Neural progenitor cell (in vitro differentiated cells): ENCODE measurements at regions not wholly inside any gene's neighbourhood (a gene's known extent, or its start where the extent isn't known, plus 50 kb on each side); places are given as distances from the start of the nearest gene placed in this dataset.

Source experiments
- DNase-seq: peaks from one replicate; pipeline ENCODE4 v3.0.0-alpha.2; 2016; ENCODE audit warnings: low spot score
- H2AFZ ChIP-seq: fragments of 200-600 bp; sonication (generic); replicated peaks from 2 replicates; pipeline ENCODE4 v1.6.1; 2016; ENCODE audit warnings: antibody characterized with exemption
- H3F3A ChIP-seq: fragments of 200-600 bp; sonication (generic); 2 replicates; pipeline ENCODE4 v1.6.1; 2016; ENCODE audit warnings: antibody characterized with exemption, low read depth
- H3K27ac ChIP-seq: fragments of 200-600 bp; sonication (generic); 2 replicates; pipeline ENCODE4 v1.5.1; 2016; ENCODE audit warnings: mild to moderate bottlenecking
- H3K27me3 ChIP-seq: fragments of 200-600 bp; sonication (generic); 2 replicates; pipeline ENCODE4 v1.6.1; 2016; ENCODE audit warnings: mild to moderate bottlenecking, moderate library complexity
- H3K36me3 ChIP-seq: fragments of 200-600 bp; sonication (generic); 2 replicates; pipeline ENCODE4 v1.5.1; 2016
- H3K4me1 ChIP-seq: fragments of 200-600 bp; sonication (generic); 2 replicates; pipeline ENCODE4 v1.6.1; 2016; ENCODE audit warnings: mixed run types
- H3K4me2 ChIP-seq: fragments of 200-600 bp; sonication (generic); 2 replicates; pipeline ENCODE4 v1.6.1; 2016
- H3K4me3 ChIP-seq: fragments of 200-600 bp; sonication (generic); 2 replicates; pipeline ENCODE4 v1.5.1; 2016
- H3K79me2 ChIP-seq: fragments of 200-600 bp; sonication (generic); 2 replicates; pipeline ENCODE4 v1.6.1; 2016; ENCODE audit warnings: low read depth
- H3K9ac ChIP-seq: fragments of 200-600 bp; sonication (generic); 2 replicates; pipeline ENCODE4 v1.6.1; 2016
- H3K9me3 ChIP-seq: fragments of 200-600 bp; sonication (generic); 2 replicates; pipeline ENCODE4 v1.5.1; 2016; ENCODE audit warnings: low read depth
- H4K20me1 ChIP-seq: fragments of 200-600 bp; sonication (generic); 2 replicates; pipeline ENCODE4 v1.6.1; 2016; ENCODE audit warnings: low read depth
- H3K27ac Mint-ChIP-seq: 3 replicates; pipeline ENCODE4 v1.8.0; 2021; ENCODE audit warnings: mixed read lengths
- H3K27me3 Mint-ChIP-seq: 2 replicates; pipeline ENCODE4 v1.8.0; 2022; ENCODE audit warnings: low read depth, mild to moderate bottlenecking, inconsistent platforms, moderate library complexity, mixed read lengths; ENCODE audit not compliant: insufficient read depth
- H3K36me3 Mint-ChIP-seq: 3 replicates; pipeline ENCODE4 v1.8.0; 2021; ENCODE audit warnings: mixed read lengths
- H3K4me1 Mint-ChIP-seq: 3 replicates; pipeline ENCODE4 v1.8.0; 2021; ENCODE audit warnings: mixed read lengths
- H3K4me3 Mint-ChIP-seq: 3 replicates; pipeline ENCODE4 v1.8.0; 2021; ENCODE audit warnings: mild to moderate bottlenecking, moderate library complexity, mixed read lengths
- H3K9me3 Mint-ChIP-seq: 3 replicates; pipeline ENCODE4 v1.8.0; 2020; ENCODE audit warnings: mixed read lengths
- EZH2 ChIP-seq: fragments of 200-600 bp; sonication (generic); IDR thresholded peaks from 2 replicates; pipeline ENCODE4 v1.6.1; 2017; ENCODE audit warnings: antibody characterized with exemption, mild to moderate bottlenecking, moderate library complexity
- EZH2phosphoT487 ChIP-seq: fragments of 200-600 bp; sonication (generic); IDR thresholded peaks from 2 replicates; pipeline ENCODE4 v1.6.1; 2017; ENCODE audit warnings: antibody characterized with exemption
- TF ChIP-seq, protein P1 (sequence below): fragments of 200-600 bp; sonication (generic); IDR thresholded peaks from 2 replicates; pipeline ENCODE4 v1.5.1; 2017; ENCODE audit warnings: antibody characterized with exemption, mild to moderate bottlenecking

DNA sequence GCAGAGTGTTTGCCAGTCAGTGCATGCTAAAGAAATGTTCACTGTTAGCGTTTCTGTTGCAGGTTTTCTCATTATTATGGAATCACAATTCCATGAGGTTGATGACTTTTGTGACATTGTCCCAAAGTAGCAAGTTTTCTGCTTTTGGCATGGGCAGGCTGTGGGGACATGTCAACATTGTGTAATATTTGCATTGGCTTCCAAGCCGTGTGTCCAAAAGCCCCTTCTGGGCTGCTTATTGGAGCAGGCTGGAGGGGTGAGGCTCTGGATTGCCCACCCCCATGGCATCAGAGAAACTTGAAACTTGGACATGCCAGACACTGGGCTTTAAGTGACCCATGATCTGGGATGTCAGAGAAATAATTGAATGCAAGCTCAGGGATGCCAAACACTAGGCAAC is 90.7 kb downstream of the RTL9 start:
- Histone ChIP-seq H3K79me2 (no peaks in the 10 kb centered on the region), H3K9ac (no peak overlapping the region), H3F3A (no peaks in the 10 kb centered on the region), H3K27me3 (no peaks in the 10 kb centered on the region), H3K4me1 (peaks cover 6% of the 10 kb centered on the region), H3K27ac (no peak overlapping the region), H2AFZ (no peak overlapping the region), H3K36me3 (no peaks in the 10 kb centered on the region), H3K4me3 (no peak overlapping the region), H3K9me3 (no peaks in the 10 kb centered on the region), H3K4me2 (no peak overlapping the region), H4K20me1 (no peaks in the 10 kb centered on the region)
- Mint-ChIP-seq H3K4me3 (no peak overlapping the region), H3K27ac (no peak overlapping the region), H3K4me1 (peaks cover 39% of the 10 kb centered on the region), H3K9me3 (peaks cover 7% of the 10 kb centered on the region), H3K27me3 (peaks cover 6% of the 10 kb centered on the region), H3K36me3 (no peaks in the 10 kb centered on the region)
- no peak for DNase-seq
- TF ChIP-seq EZH2phosphoT487: no peak
- TF ChIP-seq, protein P1, sequence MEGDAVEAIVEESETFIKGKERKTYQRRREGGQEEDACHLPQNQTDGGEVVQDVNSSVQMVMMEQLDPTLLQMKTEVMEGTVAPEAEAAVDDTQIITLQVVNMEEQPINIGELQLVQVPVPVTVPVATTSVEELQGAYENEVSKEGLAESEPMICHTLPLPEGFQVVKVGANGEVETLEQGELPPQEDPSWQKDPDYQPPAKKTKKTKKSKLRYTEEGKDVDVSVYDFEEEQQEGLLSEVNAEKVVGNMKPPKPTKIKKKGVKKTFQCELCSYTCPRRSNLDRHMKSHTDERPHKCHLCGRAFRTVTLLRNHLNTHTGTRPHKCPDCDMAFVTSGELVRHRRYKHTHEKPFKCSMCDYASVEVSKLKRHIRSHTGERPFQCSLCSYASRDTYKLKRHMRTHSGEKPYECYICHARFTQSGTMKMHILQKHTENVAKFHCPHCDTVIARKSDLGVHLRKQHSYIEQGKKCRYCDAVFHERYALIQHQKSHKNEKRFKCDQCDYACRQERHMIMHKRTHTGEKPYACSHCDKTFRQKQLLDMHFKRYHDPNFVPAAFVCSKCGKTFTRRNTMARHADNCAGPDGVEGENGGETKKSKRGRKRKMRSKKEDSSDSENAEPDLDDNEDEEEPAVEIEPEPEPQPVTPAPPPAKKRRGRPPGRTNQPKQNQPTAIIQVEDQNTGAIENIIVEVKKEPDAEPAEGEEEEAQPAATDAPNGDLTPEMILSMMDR: no peak

DNA sequence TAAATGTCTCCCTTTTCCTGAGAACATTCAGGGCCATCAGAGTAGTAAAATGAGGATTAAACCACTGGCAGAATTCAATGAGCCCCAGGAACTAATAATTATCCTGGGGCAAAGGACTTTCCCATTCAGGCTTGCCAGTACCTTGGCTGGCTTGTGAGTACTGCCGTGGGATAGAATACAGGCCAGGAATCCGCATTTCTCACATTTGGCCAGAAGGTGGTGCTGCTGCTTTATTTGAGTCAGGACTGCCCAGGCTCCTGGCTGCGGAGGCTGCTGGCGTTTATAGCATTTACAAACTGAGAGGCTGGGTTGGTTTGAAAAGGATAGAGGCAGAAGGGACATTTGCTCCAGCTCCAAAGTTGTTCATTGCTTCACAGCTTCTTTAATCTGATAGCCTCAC is 91.4 kb downstream of the RTL9 start:
- H3K36me3 Mint-ChIP-seq: no peaks in the 10 kb centered on the region
- H3K27me3 Mint-ChIP-seq: peaks cover 6% of the 10 kb centered on the region
- Histone ChIP-seq H3K4me3 (no peak overlapping the region), H3K27ac (no peak overlapping the region), H2AFZ (no peak overlapping the region), H4K20me1 (no peaks in the 10 kb centered on the region), H3K79me2 (no peaks in the 10 kb centered on the region), H3K36me3 (no peaks in the 10 kb centered on the region), H3K4me1 (peaks cover 6% of the 10 kb centered on the region), H3K9ac (no peak overlapping the region), H3K9me3 (no peaks in the 10 kb centered on the region), H3F3A (no peaks in the 10 kb centered on the region), H3K4me2 (no peak overlapping the region), H3K27me3 (no peaks in the 10 kb centered on the region)
- peaks cover 35% of the 10 kb centered on the region for H3K4me1 Mint-ChIP-seq
- TF ChIP-seq, protein P1: peak; percentile 82
- no peak for TF ChIP-seq EZH2phosphoT487
- peak; percentile 86 for DNase-seq
- no peak overlapping the region for H3K4me3 Mint-ChIP-seq
- H3K9me3 Mint-ChIP-seq: peaks cover 9% of the 10 kb centered on the region
- no peak overlapping the region for H3K27ac Mint-ChIP-seq

DNA sequence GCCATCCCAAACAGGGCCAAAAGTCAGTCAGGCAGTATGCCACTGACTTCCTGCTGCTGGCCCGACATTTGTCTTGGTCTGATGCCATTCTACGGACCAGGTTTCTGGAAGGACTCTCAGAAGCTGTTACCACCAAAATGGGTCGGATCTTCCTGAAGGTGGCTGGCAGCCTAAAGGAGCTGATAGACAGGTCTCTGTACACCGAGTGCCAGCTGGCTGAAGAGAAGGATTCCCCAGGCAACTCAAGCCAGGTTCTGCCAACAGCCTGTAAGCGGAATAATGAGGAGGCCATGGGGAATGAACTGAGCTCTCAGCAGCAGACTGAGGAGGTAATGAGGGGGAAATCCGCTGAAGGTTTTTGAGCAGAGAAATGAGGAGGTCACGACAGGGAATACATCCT is 95.7 kb downstream of the RTL9 start:
- Mint-ChIP-seq H3K4me3 (no peak overlapping the region), H3K4me1 (peaks cover 10% of the 10 kb centered on the region), H3K27ac (no peak overlapping the region), H3K9me3 (peaks cover 12% of the 10 kb centered on the region), H3K36me3 (no peaks in the 10 kb centered on the region), H3K27me3 (peaks cover 6% of the 10 kb centered on the region)
- Histone ChIP-seq H3F3A (no peaks in the 10 kb centered on the region), H3K4me2 (no peak overlapping the region), H3K9ac (no peak overlapping the region), H3K9me3 (no peaks in the 10 kb centered on the region), H3K27me3 (no peaks in the 10 kb centered on the region), H3K36me3 (no peaks in the 10 kb centered on the region), H4K20me1 (no peaks in the 10 kb centered on the region), H3K4me3 (no peak overlapping the region), H2AFZ (no peak overlapping the region), H3K4me1 (no peaks in the 10 kb centered on the region), H3K27ac (no peak overlapping the region), H3K79me2 (no peaks in the 10 kb centered on the region)
- DNase-seq: no peak
- TF ChIP-seq EZH2phosphoT487 (no peak), EZH2 (no peak)
- TF ChIP-seq, protein P1: no peak

DNA sequence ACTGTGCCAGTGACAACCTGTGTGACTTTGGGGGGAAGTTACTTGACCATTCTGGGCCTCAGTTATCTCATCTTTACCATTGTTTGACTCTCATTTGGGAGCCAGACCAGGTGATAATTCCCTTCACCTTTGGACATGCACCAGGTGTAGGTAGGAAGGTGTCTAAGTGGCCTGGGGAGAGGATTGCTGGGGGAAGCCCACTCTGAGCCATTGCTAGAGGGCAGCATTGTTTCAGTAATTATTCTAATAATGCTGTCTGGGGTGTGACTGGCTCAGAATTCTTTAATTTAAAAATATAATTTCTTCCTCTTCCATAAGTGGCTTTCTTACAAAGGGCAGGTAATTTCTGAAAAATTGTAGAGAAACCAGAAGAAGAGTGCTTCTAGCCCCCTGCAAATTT is 104.3 kb downstream of the RTL9 start:
- no peak overlapping the region for H3K27ac ChIP-seq
- H3K9ac ChIP-seq: no peak overlapping the region
- Mint-ChIP-seq H3K27ac (no peak overlapping the region), H3K4me3 (no peak overlapping the region), H3K36me3 (no peaks in the 10 kb centered on the region), H3K9me3 (peaks cover 3% of the 10 kb centered on the region), H3K27me3 (peaks cover 3% of the 10 kb centered on the region), H3K4me1 (peaks cover 5% of the 10 kb centered on the region)
- H3K79me2 ChIP-seq: no peaks in the 10 kb centered on the region
- no peaks in the 10 kb centered on the region for H3K27me3 ChIP-seq
- H3K9me3 ChIP-seq: no peaks in the 10 kb centered on the region
- no peak overlapping the region for H3K4me3 ChIP-seq
- H3K36me3 ChIP-seq: no peaks in the 10 kb centered on the region
- no peak for TF ChIP-seq EZH2
- TF ChIP-seq, protein P1: peak; percentile 31
- no peak for DNase-seq
- H2AFZ ChIP-seq: no peak overlapping the region
- no peaks in the 10 kb centered on the region for H3F3A ChIP-seq
- no peaks in the 10 kb centered on the region for H4K20me1 ChIP-seq
- H3K4me2 ChIP-seq: no peak overlapping the region
- H3K4me1 ChIP-seq: peaks cover 7% of the 10 kb centered on the region
